ENCODE measurements at regions not wholly inside any gene's neighbourhood (a gene's known extent, or its start where the extent isn't known, plus 50 kb on each side); places are given as distances from the start of the nearest gene placed in this dataset.

GRCh38 chr2:16015903-16016265 is 75.5 kb downstream of the MYCN start:
- Mint-ChIP-seq H3K27me3 (ENCODE audit: low read depth) (peaks cover 10% of the 10 kb centered on the region), H3K4me3 (no peak overlapping the region), H3K27ac (no peak overlapping the region), H3K9me3 (peaks cover 0 to 2% of the 10 kb centered on the region in 2 experiments; a peak in 2 of 5 replicates), H3K4me1 (peaks cover 46 to 57% of the 10 kb centered on the region in 2 experiments), H3K36me3 (ENCODE audit: insufficient read depth in 1 of 3, low read depth in 3 of 3) (no peaks in the 10 kb centered on the region)
- TF ChIP-seq CTCF (conservative IDR thresholded peaks at IDR 0.05) = no peak
- WGBS (ENCODE audit: extremely low coverage, insufficient read length, low lambda C conversion rate) = no CpG with 5 or more reads among the region's 2 CpGs
- H2BK12ac ChIP-seq (ENCODE audit: insufficient read length, low read depth, low read length) = no peak overlapping the region
- no peaks in the 10 kb centered on the region for H3K23me2 ChIP-seq (ENCODE audit: insufficient read length, low read depth, low read length, poor library complexity, severe bottlenecking)
- no peak overlapping the region for H2BK120ac ChIP-seq (ENCODE audit: low read depth, low read length, poor library complexity, severe bottlenecking)
- no peak for DNase-seq
- H3K23ac ChIP-seq (ENCODE audit: insufficient read length, low read depth, low read length) = no peak overlapping the region
- no peak overlapping the region for H3K56ac ChIP-seq (ENCODE audit: insufficient read length, low read depth, low read length)
- no peak overlapping the region for H3K18ac ChIP-seq (ENCODE audit: insufficient read length, low read depth, low read length)
- H2BK20ac ChIP-seq (ENCODE audit: low read depth, low read length, poor library complexity, severe bottlenecking) = no peak overlapping the region
- no peak overlapping the region for H2BK5ac ChIP-seq (ENCODE audit: insufficient read length, low read length)
- H3T11ph ChIP-seq (ENCODE audit: low read length) = no peak overlapping the region
- H3K9ac ChIP-seq (ENCODE audit: extremely low read depth, insufficient read length, low read length) = no peak overlapping the region
- no peaks in the 10 kb centered on the region for H3K27me3 ChIP-seq (ENCODE audit: insufficient read depth, low read length)
- H3K4me1 ChIP-seq (ENCODE audit: insufficient read depth, low read length) = peaks cover 18% of the 10 kb centered on the region
- H3K4me2 ChIP-seq (ENCODE audit: insufficient read depth, insufficient read length, low read length) = no peak overlapping the region
- no peak overlapping the region for H4K91ac ChIP-seq (ENCODE audit: insufficient read length, low read depth, low read length)
- no peak overlapping the region for H3K4ac ChIP-seq (ENCODE audit: low read depth, low read length)
- no peaks in the 10 kb centered on the region for H3K79me1 ChIP-seq (ENCODE audit: insufficient read depth, low read depth, low read length, poor library complexity, severe bottlenecking)
- H2AK5ac ChIP-seq (ENCODE audit: insufficient read length, low read length) = no peak overlapping the region
- no peak overlapping the region for H2AFZ ChIP-seq (ENCODE audit: low read length)
- no peaks in the 10 kb centered on the region for H3K79me2 ChIP-seq (ENCODE audit: insufficient read depth, low read length)
- no peak overlapping the region for H3K27ac ChIP-seq (ENCODE audit: insufficient read length, low read depth, low read length)
- no peak overlapping the region for H4K5ac ChIP-seq (ENCODE audit: insufficient read length, low read depth, low read length)
- no peak overlapping the region for H4K8ac ChIP-seq (replicated peaks; ENCODE audit: insufficient read length, low read depth, low read length)
- no peaks in the 10 kb centered on the region for H4K20me1 ChIP-seq (ENCODE audit: control insufficient read depth, insufficient read depth, insufficient read length)
- no peaks in the 10 kb centered on the region for H3K9me3 ChIP-seq (ENCODE audit: control insufficient read depth, low read depth, low read length)
- no peak overlapping the region for H2BK15ac ChIP-seq (ENCODE audit: low read depth, low read length)
- no peak overlapping the region for H3K14ac ChIP-seq (ENCODE audit: insufficient read depth, low read length)

Measured in H9 (cell line).